H9 (cell line): ENCODE measurements at regions not wholly inside any gene's neighbourhood (a gene's known extent, or its start where the extent isn't known, plus 50 kb on each side); places are given as distances from the start of the nearest gene placed in this dataset.

ENCODE experiments used
- DNase-seq: peaks from one replicate; pipeline ENCODE4 v3.0.0-alpha.2; 2017
- H2AFZ ChIP-seq: one replicate; pipeline ENCODE4 v1.6.1; 2013; ENCODE audit warnings: mild to moderate bottlenecking, low read length, control low read depth, moderate library complexity
- H2AK5ac ChIP-seq: 2 replicates; pipeline ENCODE4 v1.6.1; 2013; ENCODE audit warnings: low read length, control low read depth, mixed read lengths; ENCODE audit not compliant: insufficient read length
- H2BK120ac ChIP-seq: one replicate; pipeline ENCODE4 v1.6.1; 2013; ENCODE audit warnings: low read depth, mild to moderate bottlenecking, low read length, control low read depth, inconsistent platforms; ENCODE audit not compliant: poor library complexity, severe bottlenecking
- H2BK12ac ChIP-seq: 2 replicates; pipeline ENCODE4 v1.6.1; 2013; ENCODE audit warnings: low read length, control low read depth, mixed read lengths, low read depth; ENCODE audit not compliant: insufficient read length
- H2BK15ac ChIP-seq: 2 replicates; pipeline ENCODE4 v1.6.1; 2013; ENCODE audit warnings: low read depth, low read length, control low read depth
- H2BK20ac ChIP-seq: one replicate; pipeline ENCODE4 v1.6.1; 2013; ENCODE audit warnings: low read depth, mild to moderate bottlenecking, low read length, control low read depth, inconsistent platforms; ENCODE audit not compliant: poor library complexity, severe bottlenecking
- H2BK5ac ChIP-seq: 2 replicates; pipeline ENCODE4 v1.6.1; 2013; ENCODE audit warnings: low read length, control low read depth, mixed read lengths; ENCODE audit not compliant: insufficient read length
- H3K14ac ChIP-seq: 2 replicates; pipeline ENCODE4 v1.6.1; 2013; ENCODE audit warnings: low read length, control low read depth; ENCODE audit not compliant: insufficient read depth
- H3K18ac ChIP-seq: 2 replicates; pipeline ENCODE4 v1.6.1; 2013; ENCODE audit warnings: low read depth, mild to moderate bottlenecking, mixed read lengths, low read length, control low read depth; ENCODE audit not compliant: insufficient read length
- H3K23ac ChIP-seq: 2 replicates; pipeline ENCODE4 v1.6.1; 2013; ENCODE audit warnings: low read length, control low read depth, mixed read lengths, low read depth; ENCODE audit not compliant: insufficient read length
- H3K23me2 ChIP-seq: 2 replicates; pipeline ENCODE4 v1.6.1; 2013; ENCODE audit warnings: low read depth, mild to moderate bottlenecking, mixed read lengths, low read length, control low read depth; ENCODE audit not compliant: insufficient read length, poor library complexity, severe bottlenecking
- H3K27ac ChIP-seq: 2 replicates; pipeline ENCODE4 v1.5.1; 2013; ENCODE audit warnings: low read length, control low read depth, mixed read lengths, low read depth; ENCODE audit not compliant: insufficient read length
- H3K27me3 ChIP-seq: 2 replicates; pipeline ENCODE4 v1.6.1; 2013; ENCODE audit warnings: low read length, control low read depth, inconsistent platforms; ENCODE audit not compliant: insufficient read depth
- H3K4ac ChIP-seq: 2 replicates; pipeline ENCODE4 v1.6.1; 2013; ENCODE audit warnings: low read depth, mild to moderate bottlenecking, control low read depth, inconsistent platforms, low read length, moderate library complexity
- H3K4me1 ChIP-seq: 2 replicates; pipeline ENCODE4 v1.6.1; 2013; ENCODE audit warnings: low read length, control low read depth, inconsistent platforms; ENCODE audit not compliant: insufficient read depth
- H3K4me2 ChIP-seq: 2 replicates; pipeline ENCODE4 v1.6.1; 2013; ENCODE audit warnings: low read length, control low read depth, mixed read lengths; ENCODE audit not compliant: insufficient read length, insufficient read depth
- H3K56ac ChIP-seq: 2 replicates; pipeline ENCODE4 v1.6.1; 2013; ENCODE audit warnings: low read depth, mild to moderate bottlenecking, mixed read lengths, low read length, control low read depth; ENCODE audit not compliant: insufficient read length
- H3K79me1 ChIP-seq: 2 replicates; pipeline ENCODE4 v1.6.1; 2013; ENCODE audit warnings: low read depth, mild to moderate bottlenecking, moderate library complexity, low read length, control low read depth, inconsistent platforms; ENCODE audit not compliant: insufficient read depth, poor library complexity, severe bottlenecking
- H3K79me2 ChIP-seq: 2 replicates; pipeline ENCODE4 v1.6.1; 2013; ENCODE audit warnings: low read length, control low read depth, inconsistent platforms; ENCODE audit not compliant: insufficient read depth
- H3K9ac ChIP-seq: 2 replicates; pipeline ENCODE4 v1.6.1; 2013; ENCODE audit warnings: low read length, control low read depth, mixed read lengths; ENCODE audit not compliant: insufficient read length; ENCODE audit errors: extremely low read depth
- H3K9me3 ChIP-seq: one replicate; pipeline ENCODE4 v1.6.1; 2013; ENCODE audit warnings: low read depth, low read length, inconsistent platforms; ENCODE audit not compliant: control insufficient read depth
- H3T11ph ChIP-seq: one replicate; pipeline ENCODE4 v1.6.1; 2013; ENCODE audit warnings: mild to moderate bottlenecking, low read length, control low read depth, inconsistent platforms
- H4K20me1 ChIP-seq: one replicate; pipeline ENCODE4 v1.6.1; 2013; ENCODE audit not compliant: control insufficient read depth, insufficient read length, insufficient read depth
- H4K5ac ChIP-seq: 2 replicates; pipeline ENCODE4 v1.6.1; 2013; ENCODE audit warnings: low read depth, mild to moderate bottlenecking, mixed read lengths, low read length, control low read depth; ENCODE audit not compliant: insufficient read length
- H4K8ac ChIP-seq: replicated peaks from 2 replicates; pipeline ENCODE4 v1.6.1; 2013; ENCODE audit warnings: low read length, control low read depth, mixed read lengths, low read depth; ENCODE audit not compliant: insufficient read length
- H4K91ac ChIP-seq: 2 replicates; pipeline ENCODE4 v1.6.1; 2013; ENCODE audit warnings: low read depth, mild to moderate bottlenecking, moderate library complexity, mixed read lengths, low read length, control low read depth; ENCODE audit not compliant: insufficient read length
- H3K27ac Mint-ChIP-seq, 3 experiments: 2 replicates in 2 of 3; 3 replicates in 1 of 3; pipeline ENCODE4 v1.8.0; 2020 to 2021; ENCODE audit warnings: mixed read lengths in 3 of 3, mild to moderate bottlenecking in 1 of 3, moderate library complexity in 1 of 3
- H3K27me3 Mint-ChIP-seq: 2 replicates; pipeline ENCODE4 v1.8.0; 2021; ENCODE audit warnings: low read depth, mild to moderate bottlenecking, moderate library complexity, mixed read lengths
- H3K36me3 Mint-ChIP-seq, 3 experiments: 2 replicates in 2 of 3; 3 replicates in 1 of 3; pipeline ENCODE4 v1.8.0; 2020 to 2021; ENCODE audit warnings: low read depth in 3 of 3, mixed read lengths in 3 of 3; ENCODE audit not compliant: insufficient read depth in 1 of 3
- H3K4me1 Mint-ChIP-seq, 2 experiments: 2 replicates each; pipeline ENCODE4 v1.8.0; 2020; ENCODE audit warnings: mixed read lengths in 2 of 2
- H3K4me3 Mint-ChIP-seq, 2 experiments: 2 replicates in 1 of 2; 3 replicates in 1 of 2; pipeline ENCODE4 v1.8.0; 2020 to 2021; ENCODE audit warnings: mild to moderate bottlenecking in 2 of 2, mixed read lengths in 2 of 2, moderate library complexity in 1 of 2
- H3K9me3 Mint-ChIP-seq, 2 experiments: 2 replicates in 1 of 2; 3 replicates in 1 of 2; pipeline ENCODE4 v1.8.0; 2020; ENCODE audit warnings: mild to moderate bottlenecking in 2 of 2, mixed read lengths in 2 of 2, moderate library complexity in 1 of 2
- CTCF ChIP-seq: fragments of 200-600 bp; sonication (generic); conservative IDR thresholded peaks from 3 replicates; pipeline ENCODE4 v1.8.0; 2021; ENCODE audit warnings: antibody characterized with exemption, mild to moderate bottlenecking
- whole genome bisulfite sequencing: extraction: QIAGEN DNeasy Blood & Tissue Kit; methylation state at CpG from one replicate; pipeline ENCODE4 v1.1.7; 2013; ENCODE audit warnings: missing lambda C conversion rate, low lambda C conversion rate, mixed read lengths; ENCODE audit not compliant: insufficient read length; ENCODE audit errors: extremely low coverage; 5-methylcytosine and 5-hydroxymethylcytosine counted together

DNA sequence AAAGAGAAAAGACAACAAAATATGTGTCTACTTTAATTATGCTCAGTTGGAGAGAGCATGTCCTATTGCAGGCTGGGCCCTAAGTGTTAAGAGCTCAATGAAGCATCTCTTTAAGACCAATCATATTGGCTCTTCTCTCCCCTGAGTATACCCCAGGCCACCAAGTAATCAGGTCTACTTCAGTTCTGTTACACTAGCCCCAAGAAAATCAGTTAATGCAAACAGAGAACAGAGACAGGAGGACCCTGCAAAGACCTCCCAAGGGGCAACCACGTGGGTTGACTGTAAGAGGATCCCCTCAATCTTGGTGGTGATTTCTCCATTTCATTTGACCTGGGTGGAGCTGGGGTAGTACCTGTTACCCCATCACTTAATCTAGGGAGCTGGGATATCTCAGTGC lies 451.0 kb upstream of the ZNF507 start:
- no peak overlapping the region for H3K9ac ChIP-seq
- no peak overlapping the region for H2BK20ac ChIP-seq
- no peak overlapping the region for H2AK5ac ChIP-seq
- no peak overlapping the region for H2BK120ac ChIP-seq
- H4K8ac ChIP-seq, result no peak overlapping the region
- no CpG with 5 or more reads among the region's 1 CpG for WGBS
- H2BK12ac ChIP-seq, result no peak overlapping the region
- H2BK5ac ChIP-seq, result no peak overlapping the region
- no peak for TF ChIP-seq CTCF
- H2BK15ac ChIP-seq, result no peak overlapping the region
- no peak overlapping the region for H3K4me2 ChIP-seq
- H3K9me3 ChIP-seq, result no peaks in the 10 kb centered on the region
- peaks cover 19% of the 10 kb centered on the region for H3K27me3 Mint-ChIP-seq
- H3K18ac ChIP-seq, result no peak overlapping the region
- no peak for DNase-seq
- no peak overlapping the region for H3K27ac ChIP-seq
- H3T11ph ChIP-seq, result no peak overlapping the region
- H3K14ac ChIP-seq, result no peak overlapping the region
- no peak overlapping the region for H3K23ac ChIP-seq
- H2AFZ ChIP-seq, result no peak overlapping the region
- no peak overlapping the region for H3K4ac ChIP-seq
- peaks cover 6 to 13% (median 8%) of the 10 kb centered on the region in 3 experiments for H3K36me3 Mint-ChIP-seq
- no peak overlapping the region for H4K5ac ChIP-seq
- H3K4me3 Mint-ChIP-seq, result no peak overlapping the region
- H3K4me1 ChIP-seq, result no peaks in the 10 kb centered on the region; the same call in 1 of the 2 replicates
- H3K27me3 ChIP-seq, result no peaks in the 10 kb centered on the region
- H3K23me2 ChIP-seq, result no peaks in the 10 kb centered on the region
- H3K79me2 ChIP-seq, result no peaks in the 10 kb centered on the region
- peaks cover 27% of the 10 kb centered on the region in 2 experiments for H3K4me1 Mint-ChIP-seq
- H3K27ac Mint-ChIP-seq, result no peak overlapping the region
- no peaks in the 10 kb centered on the region for H3K79me1 ChIP-seq
- H4K20me1 ChIP-seq, result no peaks in the 10 kb centered on the region
- H4K91ac ChIP-seq, result no peak overlapping the region
- peaks cover 11 to 14% of the 10 kb centered on the region in 2 experiments for H3K9me3 Mint-ChIP-seq
- H3K56ac ChIP-seq, result no peak overlapping the region
